NCI-H2196 (cell line): ENCODE measurements at regions not wholly inside any gene's neighbourhood (a gene's known extent, or its start where the extent isn't known, plus 50 kb on each side); places are given as distances from the start of the nearest gene placed in this dataset.

Experiments
- DNase-seq: peaks from one replicate; lab custom pipeline; 2025; ENCODE audit not compliant: unreplicated experiment; lab: John Stamatoyannopoulos, UW

GRCh38 chr7:340979-341694, 51.2 kb downstream of the FOXL3 start:
- no peak for DNase-seq

GRCh38 chr7:341841-342638, 52.1 kb downstream of the FOXL3 start:
- DNase-seq: peak; percentile 9

- DNase-seq: no peak
Measured at GRCh38 chr7:342681-343216, 52.8 kb downstream of the FOXL3 start.

GRCh38 chr7:343227-343822, 53.4 kb downstream of the FOXL3 start:
- DNase-seq: no peak

- DNase-seq: no peak
Measured at GRCh38 chr7:343864-344607, 54.1 kb downstream of the FOXL3 start.

GRCh38 chr7:344608-344994, 54.6 kb downstream of the FOXL3 start:
- DNase-seq: no peak

GRCh38 chr7:346116-346898, 56.3 kb downstream of the FOXL3 start:
- no peak for DNase-seq

- no peak for DNase-seq
Measured at GRCh38 chr7:347001-347590, 57.1 kb downstream of the FOXL3 start.

- DNase-seq: no peak
Measured at GRCh38 chr7:347644-348479, 57.9 kb downstream of the FOXL3 start.

GRCh38 chr7:348480-348844, 58.5 kb downstream of the FOXL3 start:
- DNase-seq: no peak

- no peak for DNase-seq
Measured at GRCh38 chr7:348962-349743, 59.2 kb downstream of the FOXL3 start.

GRCh38 chr7:351256-351655, 61.3 kb downstream of the FOXL3 start:
- no peak for DNase-seq

- no peak for DNase-seq
Measured at GRCh38 chr7:351681-352480, 61.9 kb downstream of the FOXL3 start.

- no peak for DNase-seq
Measured at GRCh38 chr7:353746-354325, 63.9 kb downstream of the FOXL3 start.

GRCh38 chr7:354597-355470, 64.9 kb downstream of the FOXL3 start:
- no peak for DNase-seq

GRCh38 chr7:355568-355967, 65.6 kb downstream of the FOXL3 start:
- DNase-seq: no peak
